H1 (cell line): ENCODE measurements at regions not wholly inside any gene's neighbourhood (a gene's known extent, or its start where the extent isn't known, plus 50 kb on each side); places are given as distances from the start of the nearest gene placed in this dataset.

Experiments used
- CTCF ChIA-PET: fragments of 300-600 bp; sonication (Branson Sonifier 250); formaldehyde crosslinking; loops from one replicate; lab custom pipeline; 2021; ENCODE audit not compliant: partially characterized antibody; lab: Charles Lee
- POLR2A ChIA-PET: fragments of 300-600 bp; sonication (Branson Sonifier 250); formaldehyde crosslinking; loops from one replicate; lab custom pipeline; 2021; ENCODE audit warnings: inconsistent platforms; ENCODE audit not compliant: partially characterized antibody; lab: Charles Lee
- DNase-seq, 2 experiments: peaks; one replicate each; pipeline versions ENCODE4 v3.0.0 to v3.0.0-alpha.2; 2010 to 2022; ENCODE audit warnings: low spot score in 2 of 2, low read depth in 1 of 2, mixed read lengths in 1 of 2
- FAIRE-seq: peaks from 2 replicates; lab custom pipeline; 2011; peaks lifted over from hg19 to GRCh38; lab: Jason Lieb, UNC
- H2AFZ ChIP-seq: 2 replicates; pipeline ENCODE4 v1.8.1; 2012; ENCODE audit warnings: low read length, inconsistent platforms
- H2AK5ac ChIP-seq: 2 replicates; pipeline ENCODE4 v1.6.1; 2013; ENCODE audit warnings: low read depth, low read length
- H2BK120ac ChIP-seq: replicated peaks from 2 replicates; pipeline ENCODE3; 2013; ENCODE audit warnings: low read depth, low read length, inconsistent platforms
- H2BK12ac ChIP-seq: 2 replicates; pipeline ENCODE4 v1.6.1; 2013; ENCODE audit warnings: low read depth, low read length
- H2BK15ac ChIP-seq: 2 replicates; pipeline ENCODE4 v1.6.1; 2013; ENCODE audit warnings: low read length
- H2BK20ac ChIP-seq: 2 replicates; pipeline ENCODE4 v1.6.1; 2013; ENCODE audit warnings: low read length
- H2BK5ac ChIP-seq: 2 replicates; pipeline ENCODE4 v1.6.1; 2013; ENCODE audit warnings: low read depth, low read length
- H3K14ac ChIP-seq: 2 replicates; pipeline ENCODE4 v1.6.1; 2013; ENCODE audit warnings: inconsistent platforms; ENCODE audit not compliant: insufficient read length
- H3K18ac ChIP-seq: 2 replicates; pipeline ENCODE4 v1.6.1; 2013; ENCODE audit warnings: low read length; ENCODE audit errors: extremely low read depth
- H3K23ac ChIP-seq: 2 replicates; pipeline ENCODE4 v1.6.1; 2013; ENCODE audit warnings: inconsistent platforms; ENCODE audit not compliant: insufficient read length
- H3K23me2 ChIP-seq: 2 replicates; pipeline ENCODE4 v1.6.1; 2013; ENCODE audit warnings: low read depth, low read length
- H3K27ac ChIP-seq: 2 replicates; pipeline ENCODE4 v1.6.1; 2011; ENCODE audit warnings: low read depth, low read length, inconsistent platforms
- H3K27me3 ChIP-seq, 4 experiments: replicated peaks in 1 of 4; 1 replicate in 1 of 4; 2 replicates in 3 of 4; pipeline versions ENCODE4 v1.6.1 to v1.8.1; 2011 to 2013; ENCODE audit warnings: low read length in 3 of 4, mild to moderate bottlenecking in 3 of 4, inconsistent platforms in 2 of 4, mixed read lengths in 2 of 4, moderate library complexity in 1 of 4; ENCODE audit not compliant: control insufficient read depth in 3 of 4, insufficient read depth in 3 of 4; ENCODE audit errors: extremely low read depth in 1 of 4
- H3K36me3 ChIP-seq, 4 experiments: 2 replicates each; pipeline versions ENCODE4 v1.6.1 to v1.8.1; 2011 to 2013; ENCODE audit warnings: mild to moderate bottlenecking in 4 of 4, low read length in 3 of 4, moderate library complexity in 2 of 4, control low read depth in 1 of 4, inconsistent platforms in 1 of 4; ENCODE audit not compliant: insufficient read depth in 4 of 4, control insufficient read depth in 2 of 4
- H3K4ac ChIP-seq: replicated peaks from 2 replicates; pipeline ENCODE3; 2013; ENCODE audit warnings: low read length, low read depth, mixed read lengths, inconsistent platforms; ENCODE audit not compliant: insufficient read length
- H3K4me1 ChIP-seq, 4 experiments: replicated peaks in 1 of 4; 1 replicate in 1 of 4; 2 replicates in 3 of 4; pipeline versions ENCODE4 v1.6.1 to v1.8.1; 2011 to 2013; ENCODE audit warnings: low read length in 3 of 4, inconsistent platforms in 2 of 4, mixed read lengths in 1 of 4; ENCODE audit not compliant: insufficient read depth in 4 of 4, control insufficient read depth in 3 of 4
- H3K4me2 ChIP-seq, 2 experiments: 2 replicates each; pipeline versions ENCODE4 v1.6.1 to v1.8.1; 2011 to 2013; ENCODE audit warnings: low read depth in 2 of 2, low read length in 2 of 2, control low read depth in 1 of 2, inconsistent platforms in 1 of 2, mild to moderate bottlenecking in 1 of 2; ENCODE audit not compliant: insufficient read depth in 1 of 2
- H3K4me3 ChIP-seq, 4 experiments: fragments of 200-600, 300-600 bp in 1 of 4; sonication (generic), shearing (Covaris generic), sonication (Bioruptor Twin) in 1 of 4; 2 replicates each; pipeline versions ENCODE4 v1.5.1 to v1.8.1; 2011 to 2016; ENCODE audit warnings: low read length in 4 of 4, low read depth in 3 of 4, control low read depth in 2 of 4, inconsistent platforms in 2 of 4, mild to moderate bottlenecking in 2 of 4, mixed read lengths in 1 of 4, moderate library complexity in 1 of 4; ENCODE audit not compliant: insufficient read depth in 2 of 4; ENCODE audit errors: extremely low read depth in 1 of 4
- H3K56ac ChIP-seq: replicated peaks from 2 replicates; pipeline ENCODE3; 2013; ENCODE audit warnings: low read depth, mild to moderate bottlenecking, mixed read lengths, low read length, inconsistent platforms; ENCODE audit not compliant: insufficient read length
- H3K79me1 ChIP-seq: 2 replicates; pipeline ENCODE4 v1.6.1; 2013; ENCODE audit warnings: low read depth, low read length, control low read depth
- H3K79me2 ChIP-seq, 2 experiments: 2 replicates each; pipeline versions ENCODE4 v1.6.1 to v1.8.1; 2012 to 2013; ENCODE audit warnings: low read length in 2 of 2, mild to moderate bottlenecking in 2 of 2, inconsistent platforms in 1 of 2; ENCODE audit not compliant: insufficient read depth in 2 of 2, control insufficient read depth in 1 of 2
- H3K9ac ChIP-seq, 4 experiments: replicated peaks in 1 of 4; 1 replicate in 1 of 4; 2 replicates in 3 of 4; pipeline versions ENCODE4 v1.6.1 to v1.8.1; 2011 to 2013; ENCODE audit warnings: low read depth in 3 of 4, low read length in 3 of 4, control low read depth in 2 of 4, mild to moderate bottlenecking in 2 of 4, moderate library complexity in 2 of 4, inconsistent platforms in 1 of 4; ENCODE audit errors: extremely low read depth in 1 of 4
- H3K9me3 ChIP-seq, 2 experiments: 2 replicates each; pipeline versions ENCODE4 v1.6.1 to v1.8.1; 2012 to 2013; ENCODE audit warnings: mild to moderate bottlenecking in 2 of 2, moderate library complexity in 2 of 2, control low read depth in 1 of 2, inconsistent platforms in 1 of 2, low read depth in 1 of 2, low read length in 1 of 2, mixed read lengths in 1 of 2; ENCODE audit not compliant: insufficient read depth in 2 of 2
- H4K20me1 ChIP-seq, 2 experiments: replicated peaks in 1 of 2; 2 replicates each; pipeline versions ENCODE3 to v1.8.1; 2011 to 2013; ENCODE audit warnings: inconsistent platforms in 2 of 2, low read length in 2 of 2, mild to moderate bottlenecking in 1 of 2; ENCODE audit not compliant: insufficient read depth in 2 of 2, control insufficient read depth in 1 of 2
- H4K5ac ChIP-seq: 2 replicates; pipeline ENCODE4 v1.6.1; 2013; ENCODE audit warnings: low read length, low read depth, mixed read lengths, inconsistent platforms; ENCODE audit not compliant: insufficient read length
- H4K8ac ChIP-seq: 2 replicates; pipeline ENCODE4 v1.8.0; 2013; ENCODE audit warnings: mild to moderate bottlenecking, moderate library complexity, low read length, inconsistent platforms; ENCODE audit not compliant: insufficient read depth; ENCODE audit errors: extremely low read depth
- H4K91ac ChIP-seq: replicated peaks from 2 replicates; pipeline ENCODE3; 2013; ENCODE audit warnings: low read length, mixed read lengths, inconsistent platforms; ENCODE audit not compliant: insufficient read length
- CREB1 ChIP-seq: IDR thresholded peaks from 2 replicates; pipeline ENCODE4 v1.6.1; 2012; ENCODE audit warnings: inconsistent platforms
- WGBS, 2 experiments: shearing (Covaris generic) in 1 of 2; methylation state at CpG; one replicate each; pipeline versions ENCODE4 v1.1.6 to v1.1.7; 2013 to 2015; ENCODE audit warnings: low lambda C conversion rate in 2 of 2, mixed read lengths in 2 of 2, inconsistent platforms in 1 of 2, low coverage in 1 of 2, missing lambda C conversion rate in 1 of 2; ENCODE audit not compliant: insufficient replicate concordance in 2 of 2, insufficient coverage in 1 of 2, insufficient read length in 1 of 2; ENCODE audit errors: extremely low coverage in 1 of 2, missing lambda C conversion rate in 1 of 2; 5-methylcytosine and 5-hydroxymethylcytosine counted together

GRCh38 chr13:108402850-108403249 is 133.3 kb downstream of the TNFSF13B start:
- Histone ChIP-seq H3K56ac (no peak overlapping the region), H3K9ac (no peak overlapping the region), H3K36me3 (no peaks in the 10 kb centered on the region), H4K8ac (no peak overlapping the region), H2BK12ac (no peak overlapping the region), H4K91ac (no peak overlapping the region), H3K4me1 (peaks cover 0 to 5% (median 0%) of the 10 kb centered on the region in 4 experiments; a peak in 4 of 7 replicates), H4K5ac (no peak overlapping the region), H2BK20ac (no peak overlapping the region), H3K4me2 (no peak overlapping the region), H2BK5ac (no peak overlapping the region), H3K4me3 (no peak overlapping the region), H3K79me1 (no peaks in the 10 kb centered on the region), H2BK15ac (no peak overlapping the region), H2BK120ac (no peak overlapping the region), H2AFZ (no peak overlapping the region), H3K23me2 (no peaks in the 10 kb centered on the region), H3K27me3 (no peaks in the 10 kb centered on the region), H3K14ac (no peak overlapping the region), H3K18ac (no peak overlapping the region), H3K27ac (no peak overlapping the region), H3K4ac (no peak overlapping the region), H3K23ac (no peak overlapping the region), H3K9me3 (no peaks in the 10 kb centered on the region), H3K79me2 (no peaks in the 10 kb centered on the region), H4K20me1 (no peaks in the 10 kb centered on the region), H2AK5ac (no peak overlapping the region)
- DNase-seq (no peak), FAIRE-seq (no peak)
- WGBS, 2 experiments = 78% methylated on average over 2 of the region's 2 CpGs; no CpG with 5 or more reads in 1 of the 2 experiments
- no peak for TF ChIP-seq CREB1
- ChIA-PET POLR2A (no interaction called here), CTCF (no interaction called here)
